Spleen (tissue), 11 donors: ENCODE measurements at regions not wholly inside any gene's neighbourhood (a gene's known extent, or its start where the extent isn't known, plus 50 kb on each side); places are given as distances from the start of the nearest gene placed in this dataset.

Experiments
- DNase-seq: peaks from one replicate; pipeline ENCODE4 v3.0.0-alpha.2; 2020
- H3K27ac ChIP-seq, 8 donors: fragments of 200-600 bp; sonication (generic) in 7 of 8; 1 replicate in 4 of 8; 2 replicates in 4 of 8; pipeline versions ENCODE4 v1.5.0 to v1.8.0; 2016 to 2021; ENCODE audit warnings: inconsistent platforms in 4 of 8, mild to moderate bottlenecking in 4 of 8, moderate library complexity in 1 of 8
- H3K27me3 ChIP-seq, 7 donors: fragments of 200-600 bp; sonication (generic) in 6 of 7; replicated peaks in 1 of 7; 1 replicate in 4 of 7; 2 replicates in 3 of 7; pipeline versions ENCODE4 v1.5.0 to v1.8.0; 2016 to 2021; ENCODE audit warnings: inconsistent platforms in 3 of 7, mild to moderate bottlenecking in 1 of 7
- H3K36me3 ChIP-seq, 6 donors: fragments of 200-600 bp; sonication (generic) in 5 of 6; 1 replicate in 4 of 6; 2 replicates in 2 of 6; pipeline versions ENCODE4 v1.5.0 to v1.8.0; 2016 to 2021; ENCODE audit warnings: inconsistent platforms in 2 of 6
- H3K4me1 ChIP-seq, 6 donors: fragments of 200-600 bp; sonication (generic) in 5 of 6; 1 replicate in 3 of 6; 2 replicates in 3 of 6; pipeline versions ENCODE4 v1.5.0 to v1.8.0; 2016 to 2021; ENCODE audit warnings: inconsistent platforms in 3 of 6
- H3K4me3 ChIP-seq, 8 donors: fragments of 200-600 bp; sonication (generic) in 7 of 8; 1 replicate in 4 of 8; 2 replicates in 4 of 8; pipeline versions ENCODE4 v1.5.0 to v1.8.0; 2016 to 2021; ENCODE audit warnings: inconsistent platforms in 4 of 8, mild to moderate bottlenecking in 4 of 8, moderate library complexity in 2 of 8
- H3K9me3 ChIP-seq, 8 donors: fragments of 200-600 bp; sonication (generic) in 7 of 8; 1 replicate in 4 of 8; 2 replicates in 4 of 8; pipeline versions ENCODE4 v1.5.0 to v1.8.0; 2016 to 2021; ENCODE audit warnings: inconsistent platforms in 4 of 8
- CTCF ChIP-seq, 11 experiments: fragments of 200-600 bp in 7 of 11; fragments of 450-650 bp in 4 of 11; sonication (generic) in 4 of 11; IDR thresholded peaks in 8 of 11; conservative IDR thresholded peaks in 3 of 11; 1 replicate in 7 of 11; 2 replicates in 4 of 11; pipeline versions ENCODE4 v1.4.0 to v1.8.0; 2016 to 2021; ENCODE audit warnings: antibody characterized with exemption in 11 of 11, inconsistent platforms in 4 of 11, mild to moderate bottlenecking in 1 of 11
- POLR2A ChIP-seq, 3 donors: fragments of 450-650 bp; IDR thresholded peaks; one replicate each; pipeline ENCODE4 v1.5.1; 2017; ENCODE audit warnings: antibody characterized with exemption in 3 of 3, mild to moderate bottlenecking in 1 of 3
- POLR2AphosphoS5 ChIP-seq, 3 donors: sonication (generic); formaldehyde crosslinking; IDR thresholded peaks; one replicate each; pipeline ENCODE4 v1.5.1; 2017; ENCODE audit warnings: antibody characterized with exemption in 3 of 3
- WGBS, 5 donors: extraction: QIAGEN DNeasy Blood & Tissue Kit in 3 of 5; methylation state at CpG; one replicate each; pipeline versions ENCODE4 v1.1.5 to v1.1.7; 2013 to 2018; 5-methylcytosine and 5-hydroxymethylcytosine counted together
- intact Hi-C: fragments of 100-400 bp; cut with DNase I; formaldehyde crosslinking; loops from one replicate; pipeline ENCODE4 v1.15.0; 2023; ENCODE audit warnings: low total_unique reads
- donor health status: healthy with polysubstance abuse.
- donor health status: DM: no; HTN: no; CAD: no; lungs with moderate emphysema.
- donor health status: DM: no; HTN: no; CAD: no.
- donor health status: Bipolar disorder and iron deficiency.
- donor health status: healthy.
- donor health status: DM: no; HTN: no; CAD: no.
- donor health status: DM: yes; HTN: yes; CAD: no.

- H3K36me3 ChIP-seq: no peaks in the 10 kb centered on the region
- no peaks in the 10 kb centered on the region for H3K9me3 ChIP-seq
- TF ChIP-seq POLR2AphosphoS5 (IDR thresholded peaks at IDR 0.05) (no peak), CTCF (IDR thresholded peaks at IDR 0.05 in 8 of 11, conservative IDR thresholded peaks at IDR 0.05 in 3 of 11) (no peak), POLR2A (IDR thresholded peaks at IDR 0.05) (no peak)
Observed at GRCh38 chr15:46331546-46331945, 696.7 kb downstream of the SQOR start.

GRCh38 chr15:46343196-46343935 is 708.5 kb downstream of the SQOR start:
- Histone ChIP-seq H3K36me3 (no peaks in the 10 kb centered on the region), H3K9me3 (peaks cover 0 to 11% (median 0%) of the 10 kb centered on the region in 8 donors), H3K4me3 (no peak overlapping the region), H3K4me1 (no peaks in the 10 kb centered on the region), H3K27ac (no peak overlapping the region), H3K27me3 (no peaks in the 10 kb centered on the region)
- WGBS, 5 donors: 57 to 72% (median 64%) methylated on average over 7 of the region's 7 CpGs
- DNase-seq: no peak
- intact Hi-C loops: no loop called here
- TF ChIP-seq POLR2A (IDR thresholded peaks at IDR 0.05) (no peak), POLR2AphosphoS5 (IDR thresholded peaks at IDR 0.05) (no peak), CTCF (IDR thresholded peaks at IDR 0.05 in 8 of 11, conservative IDR thresholded peaks at IDR 0.05 in 3 of 11) (no peak)

More at GRCh38 chr15:46331546-46331945, 696.7 kb downstream of the SQOR start:
- Histone ChIP-seq H3K4me3 (no peak overlapping the region), H3K4me1 (no peaks in the 10 kb centered on the region), H3K27ac (no peak overlapping the region), H3K27me3 (no peaks in the 10 kb centered on the region)
- DNase-seq: no peak
- intact Hi-C loops: no loop called here

GRCh38 chr15:46344115-46344724 is 709.4 kb downstream of the SQOR start:
- no peak for DNase-seq
- 44 to 69% (median 60%) methylated on average over 2 of the region's 2 CpGs for WGBS, 5 donors
- H3K27ac ChIP-seq: no peak overlapping the region

More at GRCh38 chr15:46344115-46344724, 709.4 kb downstream of the SQOR start:
- peaks cover 0 to 11% (median 0%) of the 10 kb centered on the region in 8 donors for H3K9me3 ChIP-seq
- H3K36me3 ChIP-seq: no peaks in the 10 kb centered on the region
- no peaks in the 10 kb centered on the region for H3K4me1 ChIP-seq
- intact Hi-C loops: no loop called here
- no peak for TF ChIP-seq CTCF (IDR thresholded peaks at IDR 0.05 in 8 of 11, conservative IDR thresholded peaks at IDR 0.05 in 3 of 11)
- no peak for TF ChIP-seq POLR2AphosphoS5 (IDR thresholded peaks at IDR 0.05)
- TF ChIP-seq POLR2A (IDR thresholded peaks at IDR 0.05): no peak
- no peak overlapping the region for H3K4me3 ChIP-seq
- no peaks in the 10 kb centered on the region for H3K27me3 ChIP-seq
